ENCODE measurements at regions not wholly inside any gene's neighbourhood (a gene's known extent, or its start where the extent isn't known, plus 50 kb on each side); places are given as distances from the start of the nearest gene placed in this dataset.

DNA sequence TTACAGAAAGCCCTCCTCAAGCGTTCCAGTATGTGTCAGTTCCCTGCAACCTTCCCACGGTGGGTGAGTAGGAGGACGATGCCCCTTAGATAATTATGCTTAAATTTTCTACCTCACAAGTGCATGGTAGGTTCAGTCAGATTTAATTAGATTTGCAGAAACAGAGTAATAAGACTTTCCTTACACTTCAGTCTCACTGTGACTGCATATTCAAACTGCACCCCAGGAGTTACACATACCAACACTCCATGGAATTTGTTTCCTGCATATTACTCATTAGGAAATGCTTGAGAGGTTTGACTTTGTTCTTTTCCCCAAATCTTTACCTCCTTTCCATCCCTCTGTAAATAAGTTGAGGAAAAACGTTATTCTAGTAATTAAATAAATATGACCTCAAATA, 108.8 kb downstream of the ARRDC4 start:
- no peaks in the 10 kb centered on the region for H4K20me1 ChIP-seq (replicated peaks; ENCODE audit: control insufficient read depth, extremely low read depth, insufficient read depth, low read length)
- no peak overlapping the region for H3K27ac ChIP-seq (ENCODE audit: insufficient read depth, low read depth, low read length)
- H2AFZ ChIP-seq (ENCODE audit: low read depth, low read length) = no peak overlapping the region
- H3K79me2 ChIP-seq (ENCODE audit: control insufficient read depth, insufficient read depth, low read length) = no peaks in the 10 kb centered on the region
- H3K27me3 ChIP-seq (ENCODE audit: control insufficient read depth in 2 of 2, insufficient read depth in 2 of 2, low read length in 2 of 2) = no peaks in the 10 kb centered on the region
- H3K9me3 ChIP-seq (replicated peaks; ENCODE audit: control insufficient read depth, insufficient read depth, low read length) = no peaks in the 10 kb centered on the region
- H3K4me3 ChIP-seq (replicated peaks in 1 of 3; ENCODE audit: insufficient read depth in 1 of 3, low read depth in 1 of 3, low read length in 3 of 3) = no peak overlapping the region
- H3K36me3 ChIP-seq (ENCODE audit: control insufficient read depth in 2 of 2, extremely low read depth in 1 of 2, insufficient read depth in 2 of 2, low read length in 2 of 2) = no peaks in the 10 kb centered on the region
- intact Hi-C loops (cut with micrococcal nuclease) (loop anchor here (10.0 kb wide), 1 partner anchor 56 kb away; no protein-coding TSS in a partner anchor), dilution Hi-C loops (cut with MboI; ENCODE audit: extremely low pct_ligation_motif_present, low sequenced_read_pairs) (no loop called here)
- POLR2A ChIA-PET = no interaction called here
- TF ChIP-seq, protein P1, sequence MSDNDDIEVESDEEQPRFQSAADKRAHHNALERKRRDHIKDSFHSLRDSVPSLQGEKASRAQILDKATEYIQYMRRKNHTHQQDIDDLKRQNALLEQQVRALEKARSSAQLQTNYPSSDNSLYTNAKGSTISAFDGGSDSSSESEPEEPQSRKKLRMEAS (IDR thresholded peaks at IDR 0.05; ENCODE audit: insufficient read depth, insufficient read length) = no peak
- no peak for TF ChIP-seq JUN (IDR thresholded peaks at IDR 0.05; ENCODE audit: borderline replicate concordance, insufficient read depth, insufficient read length, low read depth)
- no peak overlapping the region for H3K4me2 ChIP-seq (ENCODE audit: insufficient read depth, low read length)
- FAIRE-seq (no peak), DNase-seq (ENCODE audit: low read depth, low spot score) (no peak)
- no peaks in the 10 kb centered on the region for H3K9me1 ChIP-seq (replicated peaks; ENCODE audit: control insufficient read depth, extremely low read depth, insufficient read depth, low read length)
- H3K9ac ChIP-seq (replicated peaks; ENCODE audit: extremely low read depth, insufficient read depth, low read length) = no peak overlapping the region
- CTCF ChIA-PET = no interaction called here
- no peaks in the 10 kb centered on the region for H3K4me1 ChIP-seq (ENCODE audit: control insufficient read depth, extremely low read depth, insufficient read depth, low read length)
- BruUV-seq (replicated peaks) = no TSS peak

DNA sequence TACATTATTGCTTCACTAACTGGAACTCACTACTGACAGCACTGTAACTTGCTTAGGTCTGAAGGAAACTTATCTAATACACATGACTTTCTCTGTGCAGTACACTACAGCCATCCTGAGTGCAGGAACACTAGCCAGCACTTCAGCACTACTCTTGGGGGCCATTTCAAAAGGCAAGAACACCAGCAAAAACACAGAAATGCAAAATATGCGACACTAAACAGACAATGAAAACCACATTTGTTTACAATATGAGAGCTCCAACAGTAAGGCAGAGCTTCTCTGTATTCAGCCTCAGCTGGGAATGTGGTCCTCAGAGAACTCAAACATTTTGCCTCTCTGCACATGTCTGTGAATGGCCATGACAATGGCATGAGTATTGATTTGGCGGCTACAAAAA, 109.6 kb downstream of the ARRDC4 start:
- Histone ChIP-seq H3K9me1 (replicated peaks; ENCODE audit: control insufficient read depth, extremely low read depth, insufficient read depth, low read length) (no peaks in the 10 kb centered on the region), H3K27ac (ENCODE audit: insufficient read depth, low read depth, low read length) (no peak overlapping the region), H4K20me1 (replicated peaks; ENCODE audit: control insufficient read depth, extremely low read depth, insufficient read depth, low read length) (no peaks in the 10 kb centered on the region), H3K9ac (replicated peaks; ENCODE audit: extremely low read depth, insufficient read depth, low read length) (no peak overlapping the region), H3K4me3 (replicated peaks in 1 of 3; ENCODE audit: insufficient read depth in 1 of 3, low read depth in 1 of 3, low read length in 3 of 3) (no peak overlapping the region), H3K79me2 (ENCODE audit: control insufficient read depth, insufficient read depth, low read length) (no peaks in the 10 kb centered on the region), H3K27me3 (ENCODE audit: control insufficient read depth in 2 of 2, insufficient read depth in 2 of 2, low read length in 2 of 2) (no peaks in the 10 kb centered on the region), H3K36me3 (ENCODE audit: control insufficient read depth in 2 of 2, extremely low read depth in 1 of 2, insufficient read depth in 2 of 2, low read length in 2 of 2) (no peaks in the 10 kb centered on the region), H2AFZ (ENCODE audit: low read depth, low read length) (no peak overlapping the region), H3K4me2 (ENCODE audit: insufficient read depth, low read length) (no peak overlapping the region), H3K4me1 (ENCODE audit: control insufficient read depth, extremely low read depth, insufficient read depth, low read length) (no peaks in the 10 kb centered on the region), H3K9me3 (replicated peaks; ENCODE audit: control insufficient read depth, insufficient read depth, low read length) (no peaks in the 10 kb centered on the region)
- FAIRE-seq (no peak), DNase-seq (ENCODE audit: low read depth, low spot score) (no peak)
- TF ChIP-seq, protein P2, sequence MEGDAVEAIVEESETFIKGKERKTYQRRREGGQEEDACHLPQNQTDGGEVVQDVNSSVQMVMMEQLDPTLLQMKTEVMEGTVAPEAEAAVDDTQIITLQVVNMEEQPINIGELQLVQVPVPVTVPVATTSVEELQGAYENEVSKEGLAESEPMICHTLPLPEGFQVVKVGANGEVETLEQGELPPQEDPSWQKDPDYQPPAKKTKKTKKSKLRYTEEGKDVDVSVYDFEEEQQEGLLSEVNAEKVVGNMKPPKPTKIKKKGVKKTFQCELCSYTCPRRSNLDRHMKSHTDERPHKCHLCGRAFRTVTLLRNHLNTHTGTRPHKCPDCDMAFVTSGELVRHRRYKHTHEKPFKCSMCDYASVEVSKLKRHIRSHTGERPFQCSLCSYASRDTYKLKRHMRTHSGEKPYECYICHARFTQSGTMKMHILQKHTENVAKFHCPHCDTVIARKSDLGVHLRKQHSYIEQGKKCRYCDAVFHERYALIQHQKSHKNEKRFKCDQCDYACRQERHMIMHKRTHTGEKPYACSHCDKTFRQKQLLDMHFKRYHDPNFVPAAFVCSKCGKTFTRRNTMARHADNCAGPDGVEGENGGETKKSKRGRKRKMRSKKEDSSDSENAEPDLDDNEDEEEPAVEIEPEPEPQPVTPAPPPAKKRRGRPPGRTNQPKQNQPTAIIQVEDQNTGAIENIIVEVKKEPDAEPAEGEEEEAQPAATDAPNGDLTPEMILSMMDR (IDR thresholded peaks at IDR 0.05; ENCODE audit: extremely low read depth in 1 of 2, insufficient read depth in 1 of 2, low read depth in 1 of 2, low read length in 2 of 2) = no peak
- TF ChIP-seq MYC (IDR thresholded peaks at IDR 0.05; ENCODE audit: low read depth, low read length) = no peak
- no peak for TF ChIP-seq POLR2AphosphoS5 (IDR thresholded peaks at IDR 0.05; ENCODE audit: insufficient read depth, low read depth, low read length)
- no peak for TF ChIP-seq POLR2A (IDR thresholded peaks at IDR 0.05; ENCODE audit: low read depth, low read length)
- TF ChIP-seq EZH2 (IDR thresholded peaks at IDR 0.05; ENCODE audit: borderline replicate concordance, low read depth, low read length, severe bottlenecking) = no peak
- intact Hi-C loops (cut with micrococcal nuclease) (loop anchor here (5.0 kb wide), 1 partner anchor 43 kb away; no protein-coding TSS in a partner anchor), dilution Hi-C loops (cut with MboI; ENCODE audit: extremely low pct_ligation_motif_present, low sequenced_read_pairs) (no loop called here)
- ChIA-PET CTCF (no interaction called here), POLR2A (no interaction called here)
- BruUV-seq (replicated peaks) = no TSS peak
